Gastrocnemius medialis (tissue), 4 donors: ENCODE measurements at regions not wholly inside any gene's neighbourhood (a gene's known extent, or its start where the extent isn't known, plus 50 kb on each side); places are given as distances from the start of the nearest gene placed in this dataset.

Source experiments
- ATAC-seq, 2 donors: fragments of 150-250 bp; one replicate each; pipeline ENCODE4 v1.9.1; 2016
- DNase-seq, 2 donors: peaks; one replicate each; pipeline ENCODE4 v3.0.0-alpha.2; 2019
- H3K27ac ChIP-seq, 4 donors: fragments of 200-600 bp; sonication (generic); 1 replicate in 1 of 4; 2 replicates in 3 of 4; pipeline ENCODE4 v1.5.1; 2016 to 2018; ENCODE audit warnings: mild to moderate bottlenecking in 2 of 4, moderate library complexity in 1 of 4
- H3K27me3 ChIP-seq, 3 donors: fragments of 200-600 bp; sonication (generic) in 2 of 3; 1 replicate in 1 of 3; 2 replicates in 2 of 3; pipeline versions ENCODE4 v1.5.1 to v1.6.0; 2016 to 2019; ENCODE audit warnings: mild to moderate bottlenecking in 1 of 3, moderate library complexity in 1 of 3
- H3K36me3 ChIP-seq, 2 donors: fragments of 200-600 bp; sonication (generic) in 1 of 2; one replicate each; pipeline ENCODE4 v1.5.1; 2017 to 2018
- H3K4me1 ChIP-seq, 2 donors: fragments of 200-600 bp; sonication (generic) in 1 of 2; one replicate each; pipeline ENCODE4 v1.5.1; 2016 to 2017; ENCODE audit warnings: mild to moderate bottlenecking in 2 of 2
- H3K4me3 ChIP-seq, 4 donors: fragments of 200-600 bp; sonication (generic) in 3 of 4; 1 replicate in 1 of 4; 2 replicates in 3 of 4; pipeline ENCODE4 v1.5.1; 2016 to 2019; ENCODE audit warnings: mild to moderate bottlenecking in 2 of 4
- H3K9me3 ChIP-seq, 3 donors: fragments of 200-600 bp; sonication (generic) in 2 of 3; 1 replicate in 1 of 3; 2 replicates in 2 of 3; pipeline ENCODE4 v1.5.1; 2016 to 2019
- CTCF ChIP-seq, 5 experiments: fragments of 450-650 bp in 3 of 5; fragments of 200-600 bp in 2 of 5; sonication (generic) in 2 of 5; IDR thresholded peaks in 4 of 5; conservative IDR thresholded peaks in 1 of 5; 1 replicate in 4 of 5; 2 replicates in 1 of 5; pipeline ENCODE4 v1.5.1; 2016 to 2019; ENCODE audit warnings: antibody characterized with exemption in 5 of 5, mild to moderate bottlenecking in 3 of 5, moderate library complexity in 3 of 5
- POLR2A ChIP-seq, 2 donors: fragments of 450-650 bp; IDR thresholded peaks; one replicate each; pipeline ENCODE4 v1.6.1; 2017; ENCODE audit warnings: antibody characterized with exemption in 2 of 2, mild to moderate bottlenecking in 2 of 2, moderate library complexity in 2 of 2
- in situ Hi-C, 4 donors: fragments of 200-750 bp; cut with MboI; loops; one replicate each; pipeline versions ENCODE4 v1.15.0 to v1.8.0; 2017; ENCODE audit warnings: low sequenced_read_pairs in 4 of 4
- intact Hi-C: fragments of 100-400 bp; cut with DNase I; formaldehyde crosslinking; loops from one replicate; pipeline ENCODE4 v1.15.1; 2023; ENCODE audit warnings: low total_unique reads

GRCh38 chr6:145295746-145296145, 439.6 kb downstream of the EPM2A start:
- no peak overlapping the region for H3K4me3 ChIP-seq
- H3K9me3 ChIP-seq, result no peaks in the 10 kb centered on the region
- intact Hi-C loops (no loop called here), in situ Hi-C loops (no loop called here)
- DNase-seq (no peak), ATAC-seq (no peak)
- H3K4me1 ChIP-seq, result no peaks in the 10 kb centered on the region
- H3K36me3 ChIP-seq, result no peaks in the 10 kb centered on the region
- TF ChIP-seq CTCF (IDR thresholded peaks at IDR 0.05 in 4 of 5, conservative IDR thresholded peaks at IDR 0.05 in 1 of 5) (no peak), POLR2A (IDR thresholded peaks at IDR 0.05) (no peak)
- no peak overlapping the region for H3K27ac ChIP-seq
- no peaks in the 10 kb centered on the region for H3K27me3 ChIP-seq

- Histone ChIP-seq H3K36me3 (no peaks in the 10 kb centered on the region), H3K27me3 (no peaks in the 10 kb centered on the region), H3K4me1 (no peaks in the 10 kb centered on the region), H3K9me3 (no peaks in the 10 kb centered on the region), H3K4me3 (no peak overlapping the region), H3K27ac (no peak overlapping the region)
- no peak for TF ChIP-seq CTCF (IDR thresholded peaks at IDR 0.05 in 4 of 5, conservative IDR thresholded peaks at IDR 0.05 in 1 of 5)
- no peak for TF ChIP-seq POLR2A (IDR thresholded peaks at IDR 0.05)
- ATAC-seq (no peak), DNase-seq (no peak)
- intact Hi-C loops, result no loop called here
- in situ Hi-C loops, result no loop called here
Measured at GRCh38 chr6:145305670-145306069, 429.6 kb downstream of the EPM2A start.

GRCh38 chr6:145306489-145306888, 428.8 kb downstream of the EPM2A start:
- no peaks in the 10 kb centered on the region for H3K27me3 ChIP-seq

GRCh38 chr6:145309842-145310535, 425.3 kb downstream of the EPM2A start:
- DNase-seq (no peak), ATAC-seq (no peak)
- Histone ChIP-seq H3K9me3 (no peaks in the 10 kb centered on the region), H3K36me3 (no peaks in the 10 kb centered on the region), H3K27me3 (no peaks in the 10 kb centered on the region), H3K27ac (no peak overlapping the region), H3K4me3 (no peak overlapping the region), H3K4me1 (no peaks in the 10 kb centered on the region)
- in situ Hi-C loops, result no loop called here
- intact Hi-C loops, result no loop called here
- no peak for TF ChIP-seq POLR2A (IDR thresholded peaks at IDR 0.05)
- TF ChIP-seq CTCF (IDR thresholded peaks at IDR 0.05 in 4 of 5, conservative IDR thresholded peaks at IDR 0.05 in 1 of 5), result no peak

More at GRCh38 chr6:145306489-145306888, 428.8 kb downstream of the EPM2A start:
- TF ChIP-seq CTCF (IDR thresholded peaks at IDR 0.05 in 4 of 5, conservative IDR thresholded peaks at IDR 0.05 in 1 of 5) (no peak), POLR2A (IDR thresholded peaks at IDR 0.05) (no peak)
- Histone ChIP-seq H3K27ac (no peak overlapping the region), H3K4me3 (no peak overlapping the region), H3K4me1 (no peaks in the 10 kb centered on the region), H3K9me3 (no peaks in the 10 kb centered on the region), H3K36me3 (no peaks in the 10 kb centered on the region)
- intact Hi-C loops, result no loop called here
- in situ Hi-C loops, result no loop called here
- ATAC-seq (peak; percentile 36 to 45), DNase-seq (no peak)

GRCh38 chr6:145312481-145312880, 422.8 kb downstream of the EPM2A start:
- Histone ChIP-seq H3K36me3 (no peaks in the 10 kb centered on the region), H3K27ac (no peak overlapping the region), H3K4me1 (no peaks in the 10 kb centered on the region), H3K27me3 (no peaks in the 10 kb centered on the region), H3K4me3 (no peak overlapping the region), H3K9me3 (no peaks in the 10 kb centered on the region)
- intact Hi-C loops, result no loop called here
- in situ Hi-C loops, result no loop called here
- TF ChIP-seq POLR2A (IDR thresholded peaks at IDR 0.05) (no peak), CTCF (IDR thresholded peaks at IDR 0.05 in 4 of 5, conservative IDR thresholded peaks at IDR 0.05 in 1 of 5) (no peak)
- DNase-seq (no peak), ATAC-seq (no peak)
